ENCODE measurements at regions not wholly inside any gene's neighbourhood (a gene's known extent, or its start where the extent isn't known, plus 50 kb on each side); places are given as distances from the start of the nearest gene placed in this dataset.

GRCh38 chr4:178081896-178082295 lies 639.7 kb upstream of the AGA start:
- no peaks in the 10 kb centered on the region for H3K36me3 ChIP-seq (replicated peaks; ENCODE audit: control insufficient read depth, insufficient read depth, low read length)
- no peaks in the 10 kb centered on the region for H3K27me3 ChIP-seq (ENCODE audit: control insufficient read depth, insufficient read depth, low read length)
- H3K4me3 ChIP-seq (ENCODE audit: insufficient read depth, low read depth, low read length) = no peak overlapping the region
- no peak for DNase-seq

- no peak for DNase-seq
- Histone ChIP-seq H3K27me3 (ENCODE audit: control insufficient read depth, insufficient read depth, low read length) (no peaks in the 10 kb centered on the region), H3K36me3 (replicated peaks; ENCODE audit: control insufficient read depth, insufficient read depth, low read length) (no peaks in the 10 kb centered on the region), H3K4me3 (ENCODE audit: insufficient read depth, low read depth, low read length) (no peak overlapping the region)
Observed at GRCh38 chr4:178082906-178083305, 640.7 kb upstream of the AGA start.

GRCh38 chr4:178083968-178084367 lies 641.7 kb upstream of the AGA start:
- H3K4me3 ChIP-seq (ENCODE audit: insufficient read depth, low read depth, low read length) = no peak overlapping the region
- H3K36me3 ChIP-seq (replicated peaks; ENCODE audit: control insufficient read depth, insufficient read depth, low read length) = no peaks in the 10 kb centered on the region
- no peak for DNase-seq
- no peaks in the 10 kb centered on the region for H3K27me3 ChIP-seq (ENCODE audit: control insufficient read depth, insufficient read depth, low read length)

- Histone ChIP-seq H3K36me3 (replicated peaks; ENCODE audit: control insufficient read depth, insufficient read depth, low read length) (no peaks in the 10 kb centered on the region), H3K27me3 (ENCODE audit: control insufficient read depth, insufficient read depth, low read length) (no peaks in the 10 kb centered on the region), H3K4me3 (ENCODE audit: insufficient read depth, low read depth, low read length) (no peak overlapping the region)
- DNase-seq = peak; percentile 22
Observed at GRCh38 chr4:178086320-178086719, 644.1 kb upstream of the AGA start.

- peak; percentile 5 for DNase-seq
- H3K27me3 ChIP-seq (ENCODE audit: control insufficient read depth, insufficient read depth, low read length) = no peaks in the 10 kb centered on the region
- H3K4me3 ChIP-seq (ENCODE audit: insufficient read depth, low read depth, low read length) = peak overlapping the region; percentile 15; the same call in 1 of the 2 replicates
Observed at GRCh38 chr4:178090640-178091411, 648.6 kb upstream of the AGA start.

GRCh38 chr4:178102139-178102538 lies 659.9 kb upstream of the AGA start:
- H3K4me3 ChIP-seq (ENCODE audit: insufficient read depth, low read depth, low read length) = no peak overlapping the region
- DNase-seq = no peak
- no peaks in the 10 kb centered on the region for H3K27me3 ChIP-seq (ENCODE audit: control insufficient read depth, insufficient read depth, low read length)
- H3K36me3 ChIP-seq (replicated peaks; ENCODE audit: control insufficient read depth, insufficient read depth, low read length) = no peaks in the 10 kb centered on the region

More at GRCh38 chr4:178090640-178091411, 648.6 kb upstream of the AGA start:
- H3K36me3 ChIP-seq (replicated peaks; ENCODE audit: control insufficient read depth, insufficient read depth, low read length) = no peaks in the 10 kb centered on the region

- no peak overlapping the region for H3K4me3 ChIP-seq (ENCODE audit: insufficient read depth, low read depth, low read length)
- DNase-seq = no peak
- H3K36me3 ChIP-seq (replicated peaks; ENCODE audit: control insufficient read depth, insufficient read depth, low read length) = no peaks in the 10 kb centered on the region
- H3K27me3 ChIP-seq (ENCODE audit: control insufficient read depth, insufficient read depth, low read length) = no peaks in the 10 kb centered on the region
Observed at GRCh38 chr4:178105242-178105641, 663.0 kb upstream of the AGA start.

- no peak for DNase-seq
- H3K27me3 ChIP-seq (ENCODE audit: control insufficient read depth, insufficient read depth, low read length) = no peaks in the 10 kb centered on the region
- H3K4me3 ChIP-seq (ENCODE audit: insufficient read depth, low read depth, low read length) = no peak overlapping the region
- H3K36me3 ChIP-seq (replicated peaks; ENCODE audit: control insufficient read depth, insufficient read depth, low read length) = no peaks in the 10 kb centered on the region
Observed at GRCh38 chr4:178136736-178137345, 694.6 kb upstream of the AGA start.

GRCh38 chr4:178137732-178138471 lies 695.7 kb upstream of the AGA start:
- H3K36me3 ChIP-seq (replicated peaks; ENCODE audit: control insufficient read depth, insufficient read depth, low read length) = no peaks in the 10 kb centered on the region
- no peaks in the 10 kb centered on the region for H3K27me3 ChIP-seq (ENCODE audit: control insufficient read depth, insufficient read depth, low read length)
- no peak for DNase-seq
- no peak overlapping the region for H3K4me3 ChIP-seq (ENCODE audit: insufficient read depth, low read depth, low read length)

- no peak for DNase-seq
Observed at GRCh38 chr4:178138491-178138890, 696.3 kb upstream of the AGA start.

GRCh38 chr4:178140326-178140915 lies 698.2 kb upstream of the AGA start:
- DNase-seq = no peak
- no peaks in the 10 kb centered on the region for H3K36me3 ChIP-seq (replicated peaks; ENCODE audit: control insufficient read depth, insufficient read depth, low read length)
- H3K4me3 ChIP-seq (ENCODE audit: insufficient read depth, low read depth, low read length) = no peak overlapping the region
- no peaks in the 10 kb centered on the region for H3K27me3 ChIP-seq (ENCODE audit: control insufficient read depth, insufficient read depth, low read length)

More at GRCh38 chr4:178138491-178138890, 696.3 kb upstream of the AGA start:
- Histone ChIP-seq H3K36me3 (replicated peaks; ENCODE audit: control insufficient read depth, insufficient read depth, low read length) (no peaks in the 10 kb centered on the region), H3K4me3 (ENCODE audit: insufficient read depth, low read depth, low read length) (no peak overlapping the region), H3K27me3 (ENCODE audit: control insufficient read depth, insufficient read depth, low read length) (no peaks in the 10 kb centered on the region)

GRCh38 chr4:178142724-178143123 lies 700.5 kb upstream of the AGA start:
- DNase-seq = no peak
- Histone ChIP-seq H3K27me3 (ENCODE audit: control insufficient read depth, insufficient read depth, low read length) (no peaks in the 10 kb centered on the region), H3K4me3 (ENCODE audit: insufficient read depth, low read depth, low read length) (no peak overlapping the region), H3K36me3 (replicated peaks; ENCODE audit: control insufficient read depth, insufficient read depth, low read length) (no peaks in the 10 kb centered on the region)

- DNase-seq = no peak
- Histone ChIP-seq H3K4me3 (ENCODE audit: insufficient read depth, low read depth, low read length) (no peak overlapping the region), H3K27me3 (ENCODE audit: control insufficient read depth, insufficient read depth, low read length) (no peaks in the 10 kb centered on the region), H3K36me3 (replicated peaks; ENCODE audit: control insufficient read depth, insufficient read depth, low read length) (no peaks in the 10 kb centered on the region)
Observed at GRCh38 chr4:178148106-178148505, 705.9 kb upstream of the AGA start.

- no peaks in the 10 kb centered on the region for H3K27me3 ChIP-seq (ENCODE audit: control insufficient read depth, insufficient read depth, low read length)
- no peak for DNase-seq
- H3K4me3 ChIP-seq (ENCODE audit: insufficient read depth, low read depth, low read length) = no peak overlapping the region
- H3K36me3 ChIP-seq (replicated peaks; ENCODE audit: control insufficient read depth, insufficient read depth, low read length) = no peaks in the 10 kb centered on the region
Observed at GRCh38 chr4:178165251-178165950, 723.2 kb upstream of the AGA start.

Measured in H7 (cell line).